GM19452 (cell line): ENCODE measurements at regions not wholly inside any gene's neighbourhood (a gene's known extent, or its start where the extent isn't known, plus 50 kb on each side); places are given as distances from the start of the nearest gene placed in this dataset.
A peak's percentile ranks its signal among the peaks of the same experiment; 100 is the strongest.
"Not testable (repeated sequence)": the region's sequence is repeated elsewhere in the genome, so short reads cannot be mapped to it uniquely, and the experiment has no call there.

ENCODE experiments used
- ATAC-seq: cut with Tn5 transposase; IDR thresholded peaks from one replicate; pipeline ENCODE4 v1.9.1; 2021; ENCODE audit not compliant: unreplicated experiment

- ATAC-seq, result no peak
These were observed 154.3 kb upstream of the CCDC54 start for GRCh38 chr3:107222907-107223306.

GRCh38 chr3:107224026-107224596, 153.1 kb upstream of the CCDC54 start:
- ATAC-seq, result no peak

GRCh38 chr3:107227091-107227490, 150.1 kb upstream of the CCDC54 start:
- ATAC-seq, result no peak

GRCh38 chr3:107233877-107234276, 143.4 kb upstream of the CCDC54 start:
- ATAC-seq, result not testable (repeated sequence)

GRCh38 chr3:107235193-107235927, 141.9 kb upstream of the CCDC54 start:
- ATAC-seq, result no peak

- ATAC-seq, result peak; percentile 61
These were observed 141.3 kb upstream of the CCDC54 start for GRCh38 chr3:107235928-107236315.

- ATAC-seq, result no peak
These were observed 140.4 kb upstream of the CCDC54 start for GRCh38 chr3:107236655-107237337.

GRCh38 chr3:107238787-107239186, 138.5 kb upstream of the CCDC54 start:
- ATAC-seq, result no peak

- ATAC-seq, result no peak
These were observed 137.5 kb upstream of the CCDC54 start for GRCh38 chr3:107239703-107240102.

- ATAC-seq, result peak; percentile 96
These were observed 136.8 kb upstream of the CCDC54 start for GRCh38 chr3:107240183-107241091.

- ATAC-seq, result no peak
These were observed 136.0 kb upstream of the CCDC54 start for GRCh38 chr3:107241217-107241616.

- ATAC-seq, result no peak
These were observed 134.7 kb upstream of the CCDC54 start for GRCh38 chr3:107242579-107242978.

GRCh38 chr3:107247116-107247515, 130.1 kb upstream of the CCDC54 start:
- ATAC-seq, result no peak

- ATAC-seq, result no peak
These were observed 128.1 kb upstream of the CCDC54 start for GRCh38 chr3:107249132-107249531.

- no peak for ATAC-seq
These were observed 127.0 kb upstream of the CCDC54 start for GRCh38 chr3:107250221-107250620.

GRCh38 chr3:107251819-107252218, 125.4 kb upstream of the CCDC54 start:
- ATAC-seq, result no peak

GRCh38 chr3:107256963-107257362, 120.3 kb upstream of the CCDC54 start:
- ATAC-seq, result no peak

GRCh38 chr3:107258300-107258699, 118.9 kb upstream of the CCDC54 start:
- ATAC-seq, result no peak

- ATAC-seq, result no peak
These were observed 117.0 kb upstream of the CCDC54 start for GRCh38 chr3:107260207-107260606.

- ATAC-seq, result no peak
These were observed 113.8 kb upstream of the CCDC54 start for GRCh38 chr3:107263269-107264021.
